ENCODE measurements at regions not wholly inside any gene's neighbourhood (a gene's known extent, or its start where the extent isn't known, plus 50 kb on each side); places are given as distances from the start of the nearest gene placed in this dataset.

GRCh38 chr13:99722931-99723330 is 221.7 kb downstream of the TM9SF2 start:
- Histone ChIP-seq H3K9me3 (ENCODE audit: insufficient read depth, low read length) (no peaks in the 10 kb centered on the region), H3K9ac (ENCODE audit: low read length) (no peak overlapping the region), H4K20me1 (ENCODE audit: insufficient read depth, low read length) (no peaks in the 10 kb centered on the region), H3K27ac (ENCODE audit: low read length) (no peak overlapping the region), H3K27me3 (ENCODE audit: low read depth, low read length) (no peaks in the 10 kb centered on the region), H3K4me2 (ENCODE audit: low read length) (no peak overlapping the region), H2AFZ (ENCODE audit: low read depth, low read length) (no peak overlapping the region), H3K79me2 (ENCODE audit: low read length) (no peaks in the 10 kb centered on the region), H3K4me1 (ENCODE audit: low read length) (peaks cover 7% of the 10 kb centered on the region), H3K36me3 (replicated peaks; ENCODE audit: low read depth, low read length) (no peaks in the 10 kb centered on the region), H3K4me3 (ENCODE audit: low read length) (no peak overlapping the region)
- TF ChIP-seq CTCF (IDR thresholded peaks at IDR 0.05; ENCODE audit: low read depth, low read length) (no peak), EZH2phosphoT487 (IDR thresholded peaks at IDR 0.05; ENCODE audit: low read depth) (no peak)

- no peak overlapping the region for H3K27ac ChIP-seq (ENCODE audit: low read length)
- TF ChIP-seq EZH2phosphoT487 (IDR thresholded peaks at IDR 0.05; ENCODE audit: low read depth) (no peak), CTCF (IDR thresholded peaks at IDR 0.05; ENCODE audit: low read depth, low read length) (no peak)
These were observed 221.1 kb downstream of the TM9SF2 start for GRCh38 chr13:99722338-99722818.

GRCh38 chr13:99721606-99722337 is 220.5 kb downstream of the TM9SF2 start:
- Histone ChIP-seq H3K4me3 (ENCODE audit: low read length) (no peak overlapping the region), H3K9ac (ENCODE audit: low read length) (no peak overlapping the region), H3K4me2 (ENCODE audit: low read length) (no peak overlapping the region), H3K36me3 (replicated peaks; ENCODE audit: low read depth, low read length) (no peaks in the 10 kb centered on the region), H4K20me1 (ENCODE audit: insufficient read depth, low read length) (no peaks in the 10 kb centered on the region), H3K27ac (ENCODE audit: low read length) (no peak overlapping the region), H3K9me3 (ENCODE audit: insufficient read depth, low read length) (no peaks in the 10 kb centered on the region), H3K79me2 (ENCODE audit: low read length) (no peaks in the 10 kb centered on the region), H2AFZ (ENCODE audit: low read depth, low read length) (no peak overlapping the region), H3K4me1 (ENCODE audit: low read length) (peaks cover 7% of the 10 kb centered on the region), H3K27me3 (ENCODE audit: low read depth, low read length) (no peaks in the 10 kb centered on the region)
- TF ChIP-seq EZH2phosphoT487 (IDR thresholded peaks at IDR 0.05; ENCODE audit: low read depth): no peak
- no peak for TF ChIP-seq CTCF (IDR thresholded peaks at IDR 0.05; ENCODE audit: low read depth, low read length)

More at GRCh38 chr13:99722338-99722818, 221.1 kb downstream of the TM9SF2 start:
- Histone ChIP-seq H3K9ac (ENCODE audit: low read length) (no peak overlapping the region), H3K9me3 (ENCODE audit: insufficient read depth, low read length) (no peaks in the 10 kb centered on the region), H3K79me2 (ENCODE audit: low read length) (no peaks in the 10 kb centered on the region), H2AFZ (ENCODE audit: low read depth, low read length) (no peak overlapping the region), H3K4me1 (ENCODE audit: low read length) (peaks cover 7% of the 10 kb centered on the region), H3K36me3 (replicated peaks; ENCODE audit: low read depth, low read length) (no peaks in the 10 kb centered on the region), H3K4me3 (ENCODE audit: low read length) (no peak overlapping the region), H3K4me2 (ENCODE audit: low read length) (no peak overlapping the region), H4K20me1 (ENCODE audit: insufficient read depth, low read length) (no peaks in the 10 kb centered on the region), H3K27me3 (ENCODE audit: low read depth, low read length) (no peaks in the 10 kb centered on the region)

GRCh38 chr13:99717959-99718674 is 216.8 kb downstream of the TM9SF2 start:
- H3K9me3 ChIP-seq (ENCODE audit: insufficient read depth, low read length): no peaks in the 10 kb centered on the region
- TF ChIP-seq CTCF (IDR thresholded peaks at IDR 0.05; ENCODE audit: low read depth, low read length) (no peak), EZH2phosphoT487 (IDR thresholded peaks at IDR 0.05; ENCODE audit: low read depth) (no peak)
- no peak overlapping the region for H3K9ac ChIP-seq (ENCODE audit: low read length)
- H2AFZ ChIP-seq (ENCODE audit: low read depth, low read length): no peak overlapping the region
- H3K27ac ChIP-seq (ENCODE audit: low read length): no peak overlapping the region
- H3K27me3 ChIP-seq (ENCODE audit: low read depth, low read length): no peaks in the 10 kb centered on the region
- no peak overlapping the region for H3K4me2 ChIP-seq (ENCODE audit: low read length)
- no peak overlapping the region for H3K4me3 ChIP-seq (ENCODE audit: low read length)
- peaks cover 7% of the 10 kb centered on the region for H3K4me1 ChIP-seq (ENCODE audit: low read length)
- no peaks in the 10 kb centered on the region for H3K36me3 ChIP-seq (replicated peaks; ENCODE audit: low read depth, low read length)
- H3K79me2 ChIP-seq (ENCODE audit: low read length): no peaks in the 10 kb centered on the region
- H4K20me1 ChIP-seq (ENCODE audit: insufficient read depth, low read length): no peaks in the 10 kb centered on the region
